ENCODE measurements at regions not wholly inside any gene's neighbourhood (a gene's known extent, or its start where the extent isn't known, plus 50 kb on each side); places are given as distances from the start of the nearest gene placed in this dataset.

DNA sequence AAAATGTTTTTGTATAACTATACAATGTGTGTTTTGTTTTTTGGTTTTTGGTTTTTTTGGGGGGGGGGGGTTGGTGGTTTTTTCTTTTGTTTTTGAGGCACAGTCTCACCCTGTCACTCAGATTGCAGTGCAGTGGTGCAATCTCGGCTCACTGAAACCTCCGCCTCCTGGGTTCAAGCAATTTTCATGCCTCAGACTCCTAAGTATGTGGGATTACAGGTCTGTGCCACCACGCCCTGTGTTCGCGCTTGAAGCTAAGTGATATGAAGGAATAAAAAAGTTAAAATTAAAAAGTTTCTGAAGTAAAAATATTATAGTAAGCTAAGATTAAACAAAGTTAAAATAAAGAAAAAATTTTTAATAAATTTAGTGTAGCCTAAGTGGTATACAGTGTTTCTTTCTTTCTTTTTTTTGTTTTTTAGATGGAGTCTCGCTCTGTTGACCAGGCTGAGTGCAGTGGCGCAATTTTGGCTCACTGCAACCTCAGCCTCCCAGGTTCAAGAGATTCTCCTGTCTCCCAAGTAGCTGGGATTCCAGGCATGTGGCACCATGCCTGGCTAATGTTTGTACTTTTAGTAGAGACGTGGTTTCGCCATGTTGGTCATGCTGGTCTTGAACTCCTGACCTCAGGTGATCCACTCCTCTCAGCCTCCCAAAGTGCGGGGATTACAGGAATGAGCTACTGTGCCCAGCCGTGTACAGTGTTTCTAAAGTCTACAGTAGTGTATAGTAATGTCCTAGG is 53.9 kb upstream of the TEX55 start:
- H3K27ac Mint-ChIP-seq = no peak overlapping the region
- ChIA-PET CTCF (interaction anchor here (1.4 to 5.7 kb wide), 2 partner anchors 12 to 209 kb away, joined by 3 to 38 read pairs; no protein-coding TSS in a partner anchor), POLR2A (no interaction called here)
- no peaks in the 10 kb centered on the region for H3K4me1 Mint-ChIP-seq
- Histone ChIP-seq H3K27me3 (ENCODE audit: insufficient read depth, low read length, poor library complexity, severe bottlenecking) (no peaks in the 10 kb centered on the region), H3K27ac (ENCODE audit: low read depth, low read length) (no peak overlapping the region), H3K4me3 (ENCODE audit: low read length) (no peak overlapping the region), H3K36me3 (ENCODE audit: insufficient read depth, low read length) (no peaks in the 10 kb centered on the region), H3K4me1 (ENCODE audit: insufficient read depth, low read length) (no peaks in the 10 kb centered on the region), H3K9me3 (ENCODE audit: low read length) (no peaks in the 10 kb centered on the region)
- H3K36me3 Mint-ChIP-seq = peaks cover 0 to 3% (median 0%) of the 10 kb centered on the region in 3 donors
- no peak for DNase-seq
- H3K9me3 Mint-ChIP-seq = no peaks in the 10 kb centered on the region
- H3K4me3 Mint-ChIP-seq = no peak overlapping the region
- H3K27me3 Mint-ChIP-seq = peaks cover 3 to 4% of the 10 kb centered on the region in 2 donors

DNA sequence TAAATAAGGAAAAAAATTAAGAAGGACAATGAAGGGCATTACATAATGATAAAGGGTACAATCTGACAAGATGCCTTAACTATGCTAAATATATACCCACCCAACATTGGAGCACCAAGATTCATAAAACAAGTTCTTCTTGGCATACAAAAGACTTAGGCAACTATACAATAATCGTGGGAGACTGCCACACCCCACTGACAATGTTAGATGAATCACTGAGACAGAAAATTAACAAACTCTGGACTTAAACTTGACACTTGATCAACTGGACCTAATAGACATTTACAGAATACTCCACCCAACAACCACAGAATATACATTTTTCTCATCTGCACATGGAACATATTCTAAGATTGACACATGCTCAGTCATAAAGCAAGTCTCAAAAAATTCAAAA is 53.2 kb upstream of the IGSF11 start:
- no peak overlapping the region for H3K27ac ChIP-seq (ENCODE audit: low read depth, low read length)
- H3K4me3 Mint-ChIP-seq = no peak overlapping the region
- H3K27ac Mint-ChIP-seq = no peak overlapping the region
- no peaks in the 10 kb centered on the region for H3K4me1 Mint-ChIP-seq
- H3K36me3 Mint-ChIP-seq = peaks cover 0 to 20% (median 1%) of the 10 kb centered on the region in 3 donors
- H3K36me3 ChIP-seq (ENCODE audit: insufficient read depth, low read length) = no peaks in the 10 kb centered on the region
- no peaks in the 10 kb centered on the region for H3K27me3 ChIP-seq (ENCODE audit: insufficient read depth, low read length, poor library complexity, severe bottlenecking)
- no peaks in the 10 kb centered on the region for H3K4me1 ChIP-seq (ENCODE audit: insufficient read depth, low read length)
- H3K27me3 Mint-ChIP-seq = peaks cover 3 to 23% of the 10 kb centered on the region in 2 donors
- DNase-seq = no peak
- H3K9me3 ChIP-seq (ENCODE audit: low read length) = no peaks in the 10 kb centered on the region
- peaks cover 0 to 3% (median 0%) of the 10 kb centered on the region in 5 donors for H3K9me3 Mint-ChIP-seq
- ChIA-PET POLR2A (no interaction called here), CTCF (no interaction called here)
- H3K4me3 ChIP-seq (ENCODE audit: low read length) = no peak overlapping the region

DNA sequence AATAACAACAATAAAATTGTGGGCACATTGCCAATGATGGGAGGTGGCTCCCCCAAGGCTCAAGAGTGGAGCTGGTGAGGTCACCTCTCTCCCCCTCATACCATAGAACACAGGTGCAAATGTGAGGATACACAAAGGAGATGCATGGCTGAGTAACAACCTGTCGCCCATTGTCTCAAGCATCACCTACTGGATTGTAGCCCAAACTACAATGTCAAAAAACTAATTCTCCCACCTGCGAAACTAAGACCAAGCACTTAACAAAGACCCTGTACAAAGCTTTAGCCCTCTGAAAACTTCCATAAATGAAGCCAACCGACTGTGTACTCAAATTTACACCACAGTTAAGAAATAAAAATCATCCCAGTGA is 50.4 kb upstream of the IGSF11 start:
- ChIA-PET CTCF (interaction anchor here (1.5 kb wide), 1 partner anchor 202 kb away, joined by 3 read pairs; no protein-coding TSS in a partner anchor), POLR2A (no interaction called here)
- no peaks in the 10 kb centered on the region for H3K4me1 Mint-ChIP-seq
- no peak overlapping the region for H3K4me3 Mint-ChIP-seq
- peaks cover 0 to 3% (median 0%) of the 10 kb centered on the region in 5 donors for H3K9me3 Mint-ChIP-seq
- DNase-seq = no peak
- Histone ChIP-seq H3K27ac (ENCODE audit: low read depth, low read length) (no peak overlapping the region), H3K9me3 (ENCODE audit: low read length) (no peaks in the 10 kb centered on the region), H3K36me3 (ENCODE audit: insufficient read depth, low read length) (no peaks in the 10 kb centered on the region), H3K27me3 (ENCODE audit: insufficient read depth, low read length, poor library complexity, severe bottlenecking) (peaks cover 3% of the 10 kb centered on the region), H3K4me3 (ENCODE audit: low read length) (no peak overlapping the region), H3K4me1 (ENCODE audit: insufficient read depth, low read length) (no peaks in the 10 kb centered on the region)
- no peak overlapping the region for H3K27ac Mint-ChIP-seq
- peaks cover 3 to 23% of the 10 kb centered on the region in 2 donors for H3K27me3 Mint-ChIP-seq
- peaks cover 0 to 20% (median 1%) of the 10 kb centered on the region in 3 donors for H3K36me3 Mint-ChIP-seq

DNA sequence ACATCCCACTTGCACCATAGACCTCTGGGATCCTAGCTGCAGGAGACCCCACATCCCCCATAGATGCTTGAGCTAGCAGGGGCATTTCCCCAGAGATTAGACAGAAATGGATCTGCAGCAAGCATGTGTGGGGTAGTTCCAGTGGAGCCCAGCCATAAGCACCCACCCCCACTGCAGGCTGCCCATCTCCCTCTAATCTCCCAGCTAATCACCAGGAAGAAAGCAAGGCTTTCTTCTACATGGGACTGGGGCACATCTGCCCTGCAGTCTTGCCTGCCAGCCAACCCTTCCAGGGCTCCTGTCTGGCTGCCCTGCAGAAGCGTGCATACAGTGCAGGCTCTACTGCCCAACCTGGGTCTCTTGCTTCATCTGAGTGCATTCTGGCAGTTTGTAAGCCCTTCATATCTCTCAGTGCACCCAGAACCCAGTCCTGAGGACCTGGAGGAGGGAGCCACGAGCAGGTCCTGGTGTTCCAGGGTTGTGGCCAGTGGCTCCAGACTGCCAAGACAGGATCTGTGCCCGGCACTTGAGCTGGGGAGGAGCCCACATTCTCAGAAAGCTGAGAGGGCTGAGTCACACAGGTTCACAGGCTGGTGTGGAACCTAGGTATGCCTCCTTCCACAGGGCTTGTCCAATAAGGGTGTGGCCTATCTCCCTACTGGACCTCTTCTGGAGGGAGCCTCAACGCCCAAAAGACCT is 49.9 kb upstream of the IGSF11 start:
- ChIA-PET CTCF (interaction anchor here (1.5 kb wide), 1 partner anchor 201 kb away, joined by 3 read pairs; no protein-coding TSS in a partner anchor), POLR2A (no interaction called here)
- H3K4me1 ChIP-seq (ENCODE audit: insufficient read depth, low read length) = no peaks in the 10 kb centered on the region
- no peaks in the 10 kb centered on the region for H3K36me3 ChIP-seq (ENCODE audit: insufficient read depth, low read length)
- peaks cover 0 to 20% (median 1%) of the 10 kb centered on the region in 3 donors for H3K36me3 Mint-ChIP-seq
- H3K9me3 ChIP-seq (ENCODE audit: low read length) = no peaks in the 10 kb centered on the region
- peaks cover 3 to 23% of the 10 kb centered on the region in 2 donors for H3K27me3 Mint-ChIP-seq
- H3K4me3 ChIP-seq (ENCODE audit: low read length) = no peak overlapping the region
- H3K9me3 Mint-ChIP-seq = peaks cover 0 to 3% (median 0%) of the 10 kb centered on the region in 5 donors
- H3K27ac ChIP-seq (ENCODE audit: low read depth, low read length) = no peak overlapping the region
- H3K27me3 ChIP-seq (ENCODE audit: insufficient read depth, low read length, poor library complexity, severe bottlenecking) = peaks cover 3% of the 10 kb centered on the region
- H3K4me3 Mint-ChIP-seq = no peak overlapping the region
- H3K27ac Mint-ChIP-seq = no peak overlapping the region
- no peaks in the 10 kb centered on the region for H3K4me1 Mint-ChIP-seq
- no peak for DNase-seq

Data from CD8-positive, alpha-beta memory T cell (primary cell).